ENCODE measurements at regions not wholly inside any gene's neighbourhood (a gene's known extent, or its start where the extent isn't known, plus 50 kb on each side); places are given as distances from the start of the nearest gene placed in this dataset.
"Not testable (repeated sequence)": the region's sequence is repeated elsewhere in the genome, so short reads cannot be mapped to it uniquely, and the experiment has no call there.

- Histone ChIP-seq H3F3A (ENCODE audit: low read depth) (no peaks in the 10 kb centered on the region), H3K4me2 (ENCODE audit: low read depth, low read length, poor library complexity, severe bottlenecking) (no peak overlapping the region)
- TF ChIP-seq CTCF (conservative IDR thresholded peaks at IDR 0.05; ENCODE audit: low read length) (no peak), EZH2phosphoT487 (IDR thresholded peaks at IDR 0.05; ENCODE audit: borderline replicate concordance) (no peak)
Measured at GRCh38 chrX:1124531-1124930, 87.9 kb downstream of the CRLF2 start.

GRCh38 chrX:1122851-1123250 lies 89.6 kb downstream of the CRLF2 start:
- H3K36me3 ChIP-seq (ENCODE audit: insufficient read depth, low read length); H4K20me1 ChIP-seq (ENCODE audit: insufficient read depth, low read length, poor library complexity, severe bottlenecking); H3K9me2 ChIP-seq (replicated peaks; ENCODE audit: low read depth, low read length); H3K4me2 ChIP-seq (ENCODE audit: low read depth, low read length, poor library complexity, severe bottlenecking); H3K4me3 ChIP-seq (ENCODE audit: low read length, poor library complexity, severe bottlenecking); H3K4me1 ChIP-seq (ENCODE audit: insufficient read depth, low read length, poor library complexity, severe bottlenecking); H3K27me3 ChIP-seq (ENCODE audit: insufficient read depth, low read length, poor library complexity, severe bottlenecking); H3F3A ChIP-seq (ENCODE audit: low read depth); H3K79me2 ChIP-seq (ENCODE audit: insufficient read depth, low read length); H3K9me3 ChIP-seq (ENCODE audit: insufficient read depth, low read depth, low read length); H2AFZ ChIP-seq (ENCODE audit: low read length); H3K9ac ChIP-seq (ENCODE audit: low read depth, low read length, poor library complexity, severe bottlenecking): not testable (repeated sequence)

More at GRCh38 chrX:1124531-1124930, 87.9 kb downstream of the CRLF2 start:
- Histone ChIP-seq H3K27me3 (ENCODE audit: insufficient read depth, low read length, poor library complexity, severe bottlenecking) (no peaks in the 10 kb centered on the region), H2AFZ (ENCODE audit: low read length) (no peak overlapping the region), H3K4me3 (ENCODE audit: low read length, poor library complexity, severe bottlenecking) (no peak overlapping the region), H3K9ac (ENCODE audit: low read depth, low read length, poor library complexity, severe bottlenecking) (no peak overlapping the region), H4K20me1 (ENCODE audit: insufficient read depth, low read length, poor library complexity, severe bottlenecking) (no peaks in the 10 kb centered on the region), H3K9me3 (ENCODE audit: insufficient read depth, low read depth, low read length) (no peaks in the 10 kb centered on the region), H3K9me2 (replicated peaks; ENCODE audit: low read depth, low read length) (no peaks in the 10 kb centered on the region), H3K36me3 (ENCODE audit: insufficient read depth, low read length) (no peaks in the 10 kb centered on the region), H3K79me2 (ENCODE audit: insufficient read depth, low read length) (no peaks in the 10 kb centered on the region), H3K4me1 (ENCODE audit: insufficient read depth, low read length, poor library complexity, severe bottlenecking) (no peaks in the 10 kb centered on the region)

- Histone ChIP-seq H3K4me2 (ENCODE audit: low read depth, low read length, poor library complexity, severe bottlenecking) (no peak overlapping the region), H3K27me3 (ENCODE audit: insufficient read depth, low read length, poor library complexity, severe bottlenecking) (no peaks in the 10 kb centered on the region), H4K20me1 (ENCODE audit: insufficient read depth, low read length, poor library complexity, severe bottlenecking) (no peaks in the 10 kb centered on the region), H3K4me3 (ENCODE audit: low read length, poor library complexity, severe bottlenecking) (no peak overlapping the region), H3K9me2 (replicated peaks; ENCODE audit: low read depth, low read length) (no peaks in the 10 kb centered on the region), H3K4me1 (ENCODE audit: insufficient read depth, low read length, poor library complexity, severe bottlenecking) (no peaks in the 10 kb centered on the region), H3K9ac (ENCODE audit: low read depth, low read length, poor library complexity, severe bottlenecking) (no peak overlapping the region), H3K36me3 (ENCODE audit: insufficient read depth, low read length) (no peaks in the 10 kb centered on the region), H3K79me2 (ENCODE audit: insufficient read depth, low read length) (no peaks in the 10 kb centered on the region), H2AFZ (ENCODE audit: low read length) (no peak overlapping the region), H3K9me3 (ENCODE audit: insufficient read depth, low read depth, low read length) (no peaks in the 10 kb centered on the region), H3F3A (ENCODE audit: low read depth) (no peaks in the 10 kb centered on the region)
- TF ChIP-seq CTCF (conservative IDR thresholded peaks at IDR 0.05; ENCODE audit: low read length) (no peak), EZH2phosphoT487 (IDR thresholded peaks at IDR 0.05; ENCODE audit: borderline replicate concordance) (no peak)
Measured at GRCh38 chrX:1119275-1119674, 93.2 kb downstream of the CRLF2 start.

- no peak overlapping the region for H3K4me3 ChIP-seq (ENCODE audit: low read length, poor library complexity, severe bottlenecking)
- H2AFZ ChIP-seq (ENCODE audit: low read length), result no peak overlapping the region
- H3K9me2 ChIP-seq (replicated peaks; ENCODE audit: low read depth, low read length), result no peaks in the 10 kb centered on the region
- H3K9me3 ChIP-seq (ENCODE audit: insufficient read depth, low read depth, low read length), result no peaks in the 10 kb centered on the region
- no peaks in the 10 kb centered on the region for H3K27me3 ChIP-seq (ENCODE audit: insufficient read depth, low read length, poor library complexity, severe bottlenecking)
- no peak overlapping the region for H3K4me2 ChIP-seq (ENCODE audit: low read depth, low read length, poor library complexity, severe bottlenecking)
- H3K9ac ChIP-seq (ENCODE audit: low read depth, low read length, poor library complexity, severe bottlenecking), result no peak overlapping the region
- TF ChIP-seq CTCF (conservative IDR thresholded peaks at IDR 0.05; ENCODE audit: low read length) (no peak), EZH2phosphoT487 (IDR thresholded peaks at IDR 0.05; ENCODE audit: borderline replicate concordance) (no peak)
- no peaks in the 10 kb centered on the region for H4K20me1 ChIP-seq (ENCODE audit: insufficient read depth, low read length, poor library complexity, severe bottlenecking)
- H3F3A ChIP-seq (ENCODE audit: low read depth), result no peaks in the 10 kb centered on the region
- no peaks in the 10 kb centered on the region for H3K36me3 ChIP-seq (ENCODE audit: insufficient read depth, low read length)
- H3K79me2 ChIP-seq (ENCODE audit: insufficient read depth, low read length), result no peaks in the 10 kb centered on the region
- no peaks in the 10 kb centered on the region for H3K4me1 ChIP-seq (ENCODE audit: insufficient read depth, low read length, poor library complexity, severe bottlenecking)
Measured at GRCh38 chrX:1118572-1119199, 93.8 kb downstream of the CRLF2 start.

- H4K20me1 ChIP-seq (ENCODE audit: insufficient read depth, low read length, poor library complexity, severe bottlenecking); H3K36me3 ChIP-seq (ENCODE audit: insufficient read depth, low read length); H3K9ac ChIP-seq (ENCODE audit: low read depth, low read length, poor library complexity, severe bottlenecking); H3K9me2 ChIP-seq (replicated peaks; ENCODE audit: low read depth, low read length); H2AFZ ChIP-seq (ENCODE audit: low read length); H3K4me1 ChIP-seq (ENCODE audit: insufficient read depth, low read length, poor library complexity, severe bottlenecking); H3K4me2 ChIP-seq (ENCODE audit: low read depth, low read length, poor library complexity, severe bottlenecking); H3K27me3 ChIP-seq (ENCODE audit: insufficient read depth, low read length, poor library complexity, severe bottlenecking); H3K79me2 ChIP-seq (ENCODE audit: insufficient read depth, low read length); H3K4me3 ChIP-seq (ENCODE audit: low read length, poor library complexity, severe bottlenecking); H3K9me3 ChIP-seq (ENCODE audit: insufficient read depth, low read depth, low read length); H3F3A ChIP-seq (ENCODE audit: low read depth): not testable (repeated sequence)
Measured at GRCh38 chrX:1115411-1115810, 97.0 kb downstream of the CRLF2 start.

Data from Loucy (cell line).